Gastroesophageal sphincter (tissue), 3 donors: ENCODE measurements at regions not wholly inside any gene's neighbourhood (a gene's known extent, or its start where the extent isn't known, plus 50 kb on each side); places are given as distances from the start of the nearest gene placed in this dataset.

Experiments
- CTCF ChIP-seq, 4 experiments: fragments of 200-600 bp in 2 of 4; fragments of 450-650 bp in 2 of 4; sonication (generic) in 1 of 4; IDR thresholded peaks; one replicate each; pipeline ENCODE4 v1.5.1; 2017 to 2019; ENCODE audit warnings: antibody characterized with exemption in 4 of 4, mild to moderate bottlenecking in 2 of 4, moderate library complexity in 2 of 4
- EP300 ChIP-seq: sonication (generic); formaldehyde crosslinking; IDR thresholded peaks from one replicate; pipeline ENCODE4 v1.6.1; 2017; ENCODE audit warnings: antibody characterized with exemption, mild to moderate bottlenecking
- POLR2A ChIP-seq, 2 donors: fragments of 450-650 bp; IDR thresholded peaks; one replicate each; pipeline ENCODE4 v1.6.1; 2017; ENCODE audit warnings: antibody characterized with exemption in 2 of 2, mild to moderate bottlenecking in 2 of 2, moderate library complexity in 1 of 2
- POLR2AphosphoS5 ChIP-seq: sonication (generic); formaldehyde crosslinking; IDR thresholded peaks from one replicate; pipeline ENCODE4 v1.6.1; 2017; ENCODE audit warnings: antibody characterized with exemption

DNA sequence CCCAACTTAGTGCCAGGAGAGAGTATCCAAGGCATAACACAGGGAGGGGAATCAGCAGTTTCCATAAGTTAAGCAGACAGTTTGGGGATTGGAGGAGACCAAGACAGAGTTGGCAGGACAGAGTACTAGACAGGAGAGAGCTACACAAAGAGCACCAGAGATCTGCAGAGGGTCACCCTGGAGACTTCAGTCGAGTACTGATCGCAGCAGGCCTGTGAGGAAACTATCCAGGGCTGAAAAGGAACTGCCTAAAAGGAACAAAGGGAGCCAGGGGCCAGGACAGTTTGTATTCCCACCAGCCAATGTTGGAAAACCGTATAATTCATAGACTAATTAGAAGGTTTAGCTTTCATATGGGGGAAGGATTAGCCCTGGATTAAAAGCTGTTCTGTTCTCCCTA is 80.6 kb upstream of the ENPP6 start:
- TF ChIP-seq CTCF (IDR thresholded peaks at IDR 0.05) (no peak), POLR2A (IDR thresholded peaks at IDR 0.05) (no peak), POLR2AphosphoS5 (no peak), EP300 (no peak)
